ENCODE measurements at regions not wholly inside any gene's neighbourhood (a gene's known extent, or its start where the extent isn't known, plus 50 kb on each side); places are given as distances from the start of the nearest gene placed in this dataset.
A peak's percentile ranks its signal among the peaks of the same experiment; 100 is the strongest.
"Not testable (repeated sequence)": the region's sequence is repeated elsewhere in the genome, so short reads cannot be mapped to it uniquely, and the experiment has no call there.

DNA sequence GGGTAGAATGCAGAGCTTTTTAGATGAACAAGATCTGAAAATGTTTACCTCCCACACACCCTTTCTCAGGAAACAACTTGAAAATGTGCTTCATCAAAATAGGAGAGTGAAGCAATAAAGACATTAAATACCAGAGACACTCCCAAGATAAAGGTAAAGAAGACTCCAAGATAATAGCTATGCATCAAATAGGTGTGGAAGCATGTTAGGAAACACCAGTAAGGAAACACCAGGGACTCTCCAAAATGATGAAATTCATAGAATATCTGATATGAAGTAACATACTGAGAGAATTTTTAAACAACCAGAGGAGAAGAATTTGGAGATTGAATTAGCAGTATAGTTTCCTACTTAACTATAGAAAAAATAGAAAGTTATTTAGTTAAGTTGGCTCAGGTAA is 57.0 kb downstream of the OR10A6 start:
- DNase-seq (ENCODE audit: low read depth) = no peak

GRCh38 chr11:7872890-7873289 is 58.2 kb downstream of the OR10A6 start:
- DNase-seq (ENCODE audit: low read depth) = no peak

GRCh38 chr11:7871056-7871455 is 60.0 kb downstream of the OR10A6 start:
- peak; percentile 50 for DNase-seq (ENCODE audit: low read depth)

- DNase-seq (ENCODE audit: low read depth) = peak; percentile 57
Measured at GRCh38 chr11:7869467-7869866, 61.6 kb downstream of the OR10A6 start.

- DNase-seq (ENCODE audit: low read depth) = not testable (repeated sequence)
Measured at GRCh38 chr11:7861292-7861691, 64.5 kb upstream of the OR5P2 start.

- peak; percentile 18 for DNase-seq (ENCODE audit: low read depth)
Measured at GRCh38 chr11:7860844-7861243, 64.1 kb upstream of the OR5P2 start.

DNA sequence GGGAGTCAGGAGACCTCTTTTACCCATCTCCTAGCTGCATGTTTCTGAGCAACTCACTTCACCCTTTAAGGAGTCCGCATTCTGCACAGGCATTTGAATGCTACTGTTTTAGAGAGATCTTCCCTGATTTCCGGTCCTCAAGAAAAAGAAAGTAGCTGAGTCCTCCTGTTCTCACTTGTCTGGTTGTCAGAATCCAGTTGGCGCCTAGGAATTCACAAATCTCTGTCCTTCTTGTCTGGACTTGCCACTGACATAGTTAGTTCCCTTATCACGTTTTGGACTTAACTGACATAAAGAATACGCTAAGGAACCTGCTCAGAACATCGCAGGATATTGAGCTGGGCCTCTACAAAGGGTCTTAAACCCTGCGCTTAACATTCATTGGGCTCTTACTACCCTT is 61.3 kb upstream of the OR5P2 start:
- peak; percentile 6 for DNase-seq (ENCODE audit: low read depth)

DNA sequence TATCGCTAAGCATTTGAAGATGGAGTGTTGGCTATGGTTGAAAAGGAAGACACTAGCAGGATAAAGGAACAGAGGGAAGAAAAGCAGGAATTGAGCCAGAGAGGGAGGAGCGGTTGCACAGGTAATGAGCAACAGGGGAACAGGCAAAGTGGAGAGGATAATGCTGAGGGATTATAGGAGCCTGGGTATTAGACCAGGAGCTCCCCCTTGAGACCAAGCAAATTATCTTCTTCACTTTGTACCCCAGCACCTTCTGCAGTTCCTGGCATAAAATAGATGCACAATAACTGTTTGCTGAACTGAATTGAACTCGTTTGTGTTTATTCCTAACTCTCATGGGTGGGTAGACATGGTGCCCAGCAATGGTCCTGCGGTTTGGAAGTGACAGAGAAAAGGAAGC is 54.6 kb upstream of the OR5P2 start:
- no peak for DNase-seq (ENCODE audit: low read depth)

DNA sequence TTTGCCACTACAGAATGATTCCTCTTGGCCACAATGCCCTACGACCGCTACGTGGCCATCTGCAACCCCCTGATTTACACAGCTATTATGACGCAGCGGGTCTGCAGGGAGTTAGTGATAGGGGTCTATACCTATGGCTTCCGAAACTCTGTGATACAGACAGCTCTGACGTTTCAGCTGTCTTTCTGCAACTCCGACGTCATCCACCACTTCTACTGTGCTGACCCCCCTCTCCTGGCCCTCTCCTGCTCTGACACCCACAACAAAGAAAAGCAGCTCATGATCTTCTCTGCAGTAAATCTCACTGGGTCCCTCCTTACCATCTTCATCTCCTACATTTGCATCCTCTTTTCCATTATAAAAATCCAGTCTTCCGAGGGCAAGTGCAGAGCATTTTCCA is 52.3 kb upstream of the OR5P2 start:
- no peak for DNase-seq (ENCODE audit: low read depth)
